ENCODE measurements at regions not wholly inside any gene's neighbourhood (a gene's known extent, or its start where the extent isn't known, plus 50 kb on each side); places are given as distances from the start of the nearest gene placed in this dataset.

- TF ChIP-seq POLR2A (IDR thresholded peaks at IDR 0.05) (no peak), CTCF (IDR thresholded peaks at IDR 0.05) (no peak), POLR2AphosphoS5 (IDR thresholded peaks at IDR 0.05) (no peak)
Measured at GRCh38 chr1:222392556-222392955, 155.3 kb downstream of the HHIPL2 start.

Measured in stomach (tissue), 4 donors.